HepG2 (cell line): ENCODE measurements at regions not wholly inside any gene's neighbourhood (a gene's known extent, or its start where the extent isn't known, plus 50 kb on each side); places are given as distances from the start of the nearest gene placed in this dataset.

Source experiments
- ARNT ChIP-seq: fragments of 450-650 bp; IDR thresholded peaks from 2 replicates; pipeline ENCODE4 v1.6.1; 2017
- ATF4 ChIP-seq, 2 experiments: fragments of 450-650 bp in 1 of 2; sonication (generic) in 1 of 2; formaldehyde crosslinking; IDR thresholded peaks; 2 replicates each; pipeline versions ENCODE4 v1.5.0 to v1.8.0; 2020 to 2022; ENCODE audit warnings: mild to moderate bottlenecking in 1 of 2, missing genetic modification reagents in 1 of 2
- CCDC6 ChIP-seq: sonication (generic); formaldehyde crosslinking; IDR thresholded peaks from 2 replicates; pipeline ENCODE4 v1.8.1; 2022; ENCODE audit warnings: mild to moderate bottlenecking, missing genetic modification reagents, moderate library complexity
- ETV5 ChIP-seq: IDR thresholded peaks from 2 replicates; pipeline ENCODE4 v1.6.1; 2018; ENCODE audit warnings: missing biosample characterization, missing genetic modification reagents, inconsistent platforms, borderline replicate concordance
- GATAD2A ChIP-seq: IDR thresholded peaks from 2 replicates; pipeline ENCODE4 v1.6.1; 2016
- ISL2 ChIP-seq: sonication (generic); formaldehyde crosslinking; IDR thresholded peaks from 2 replicates; pipeline ENCODE4 v1.5.0; 2020; ENCODE audit warnings: missing genetic modification reagents
- KAT8 ChIP-seq: IDR thresholded peaks from 2 replicates; pipeline ENCODE4 v1.6.1; 2016; ENCODE audit warnings: missing genetic modification reagents, missing compliant biosample characterization
- NR2F2 ChIP-seq: IDR thresholded peaks from 2 replicates; pipeline ENCODE4 v1.6.1; 2012; ENCODE audit warnings: low read depth, inconsistent platforms, borderline replicate concordance
- NR2F6 ChIP-seq, 2 experiments: IDR thresholded peaks; 2 replicates each; pipeline ENCODE4 v1.6.1; 2016; ENCODE audit warnings: antibody characterized with exemption in 1 of 2, mild to moderate bottlenecking in 1 of 2
- RAD21 ChIP-seq: fragments of 450-650 bp; formaldehyde crosslinking; IDR thresholded peaks from 2 replicates; pipeline ENCODE4 v1.5.0; 2020; ENCODE audit warnings: mild to moderate bottlenecking
- TEAD3 ChIP-seq: optimal IDR thresholded peaks from 2 replicates; pipeline ENCODE3; 2016; ENCODE audit warnings: borderline replicate concordance
- TGIF2 ChIP-seq: IDR thresholded peaks from 2 replicates; pipeline ENCODE4 v1.6.1; 2016; ENCODE audit warnings: control low read depth, missing compliant biosample characterization
- ZNF331 ChIP-seq: sonication (generic); formaldehyde crosslinking; IDR thresholded peaks from 2 replicates; pipeline ENCODE4 v1.4.0; 2020; ENCODE audit warnings: missing genetic modification reagents
- ZNF615 ChIP-seq: sonication (generic); formaldehyde crosslinking; IDR thresholded peaks from 2 replicates; pipeline ENCODE4 v1.5.0; 2020; ENCODE audit warnings: mild to moderate bottlenecking, missing genetic modification reagents, borderline replicate concordance
- ZNF746 ChIP-seq: sonication (generic); formaldehyde crosslinking; IDR thresholded peaks from 2 replicates; pipeline ENCODE4 v1.8.0; 2022; ENCODE audit warnings: mild to moderate bottlenecking, missing genetic modification reagents
- ZSCAN31 ChIP-seq: sonication (generic); formaldehyde crosslinking; IDR thresholded peaks from 2 replicates; pipeline ENCODE4 v1.5.0; 2020; ENCODE audit warnings: low read depth, mild to moderate bottlenecking, missing genetic modification reagents
- TF ChIP-seq, protein P1 (sequence below): sonication (generic); formaldehyde crosslinking; IDR thresholded peaks from 2 replicates; pipeline ENCODE4 v1.9.0; 2021; ENCODE audit warnings: missing genetic modification reagents, borderline replicate concordance

- TF ChIP-seq, protein P1, sequence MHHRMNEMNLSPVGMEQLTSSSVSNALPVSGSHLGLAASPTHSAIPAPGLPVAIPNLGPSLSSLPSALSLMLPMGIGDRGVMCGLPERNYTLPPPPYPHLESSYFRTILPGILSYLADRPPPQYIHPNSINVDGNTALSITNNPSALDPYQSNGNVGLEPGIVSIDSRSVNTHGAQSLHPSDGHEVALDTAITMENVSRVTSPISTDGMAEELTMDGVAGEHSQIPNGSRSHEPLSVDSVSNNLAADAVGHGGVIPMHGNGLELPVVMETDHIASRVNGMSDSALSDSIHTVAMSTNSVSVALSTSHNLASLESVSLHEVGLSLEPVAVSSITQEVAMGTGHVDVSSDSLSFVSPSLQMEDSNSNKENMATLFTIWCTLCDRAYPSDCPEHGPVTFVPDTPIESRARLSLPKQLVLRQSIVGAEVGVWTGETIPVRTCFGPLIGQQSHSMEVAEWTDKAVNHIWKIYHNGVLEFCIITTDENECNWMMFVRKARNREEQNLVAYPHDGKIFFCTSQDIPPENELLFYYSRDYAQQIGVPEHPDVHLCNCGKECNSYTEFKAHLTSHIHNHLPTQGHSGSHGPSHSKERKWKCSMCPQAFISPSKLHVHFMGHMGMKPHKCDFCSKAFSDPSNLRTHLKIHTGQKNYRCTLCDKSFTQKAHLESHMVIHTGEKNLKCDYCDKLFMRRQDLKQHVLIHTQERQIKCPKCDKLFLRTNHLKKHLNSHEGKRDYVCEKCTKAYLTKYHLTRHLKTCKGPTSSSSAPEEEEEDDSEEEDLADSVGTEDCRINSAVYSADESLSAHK (CRISPR knock-in tag) = no peak
- TF ChIP-seq KAT8 = peak; percentile 77; the same call in 1 of the 2 replicates
- 0 out of 2 replicates have a peak, but pooled peaks have one; percentile 52 for TF ChIP-seq ZNF746 (CRISPR knock-in tag)
- TF ChIP-seq ARNT = no peak
- peak; percentile 93 for TF ChIP-seq GATAD2A (CRISPR knock-in tag)
- TF ChIP-seq NR2F2 = peak; percentile 56; the same call in 1 of the 2 replicates
- TF ChIP-seq ZNF331 (CRISPR knock-in tag) = peak; percentile 89
- peak in 1 of 2 experiments; percentile 19; a peak in 1 of 4 replicates for TF ChIP-seq ATF4 (CRISPR knock-in tag; IDR thresholded peaks at IDR 0.05)
- peak; percentile 43; the same call in 1 of the 2 replicates for TF ChIP-seq ETV5 (CRISPR knock-in tag)
- TF ChIP-seq ZNF615 (CRISPR knock-in tag) = no peak
- peak; percentile 7; the same call in 1 of the 2 replicates for TF ChIP-seq RAD21 (CRISPR knock-in tag)
- peak; percentile 74 for TF ChIP-seq TEAD3 (CRISPR knock-in tag)
- TF ChIP-seq TGIF2 (CRISPR knock-in tag) = peak; percentile 71; the same call in 1 of the 2 replicates
- TF ChIP-seq CCDC6 (CRISPR knock-in tag) = 0 out of 2 replicates have a peak, but pooled peaks have one; percentile 32
- peak; percentile 89 for TF ChIP-seq ZSCAN31 (CRISPR knock-in tag)
- peak; percentile 62; the same call in 1 of the 2 replicates for TF ChIP-seq ISL2 (CRISPR knock-in tag)
- TF ChIP-seq NR2F6 (IDR thresholded peaks at IDR 0.05) = peak; percentile 35; the same call in 1 of the 2 replicates
- peak; percentile 65 for TF ChIP-seq NR2F6 (CRISPR knock-in tag; IDR thresholded peaks at IDR 0.05)
- TF ChIP-seq, all 625 proteins: peak for 230
Observed at GRCh38 chr2:109690822-109691541, 76.8 kb downstream of the SOWAHC start (continued).
